Activated T-cell treated with anti-CD3 and anti-CD28 coated beads, Interleukin-2, amount 50 U/mL, for 24 hours (primary cell): ENCODE measurements at regions not wholly inside any gene's neighbourhood (a gene's known extent, or its start where the extent isn't known, plus 50 kb on each side); places are given as distances from the start of the nearest gene placed in this dataset.
"Not testable (repeated sequence)": the region's sequence is repeated elsewhere in the genome, so short reads cannot be mapped to it uniquely, and the experiment has no call there.

Source experiments
- DNase-seq: peaks from one replicate; pipeline ENCODE4 v3.0.0-alpha.2; 2020
- H3K27ac Mint-ChIP-seq: 2 replicates; pipeline ENCODE4 v1.8.0; 2020; ENCODE audit warnings: mild to moderate bottlenecking, mixed read lengths
- H3K27me3 Mint-ChIP-seq: 2 replicates; pipeline ENCODE4 v1.8.0; 2020; ENCODE audit warnings: mixed read lengths
- H3K36me3 Mint-ChIP-seq: 2 replicates; pipeline ENCODE4 v1.8.0; 2020; ENCODE audit warnings: low read depth, mixed read lengths
- H3K4me1 Mint-ChIP-seq: 2 replicates; pipeline ENCODE4 v1.8.0; 2020; ENCODE audit warnings: low read depth, mixed read lengths
- H3K4me3 Mint-ChIP-seq: 2 replicates; pipeline ENCODE4 v1.8.0; 2020; ENCODE audit warnings: mild to moderate bottlenecking, moderate library complexity, mixed read lengths
- H3K9me3 Mint-ChIP-seq: 2 replicates; pipeline ENCODE4 v1.8.0; 2020; ENCODE audit warnings: mixed read lengths

DNA sequence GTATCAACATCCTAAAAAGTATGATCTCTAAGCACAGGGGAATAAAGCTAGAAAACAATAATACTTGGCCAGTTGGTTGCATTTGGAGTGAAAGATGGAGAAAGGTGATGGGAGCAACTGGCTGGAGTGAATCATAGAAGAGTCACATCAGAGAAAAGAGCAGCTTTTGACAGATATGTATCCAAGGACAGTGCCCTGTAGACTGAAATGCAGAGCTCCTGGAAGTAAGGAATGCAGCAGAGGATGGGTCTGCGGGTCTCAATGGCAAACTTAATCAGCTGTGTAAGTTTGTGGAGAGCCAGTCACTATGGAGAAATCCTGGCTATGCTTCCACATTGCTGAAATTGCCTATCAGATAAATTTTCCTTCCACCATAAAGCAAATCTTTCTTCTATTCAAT, 218.1 kb upstream of the PRNP start:
- DNase-seq = no peak
- no peaks in the 10 kb centered on the region for H3K36me3 Mint-ChIP-seq
- no peaks in the 10 kb centered on the region for H3K9me3 Mint-ChIP-seq
- H3K4me3 Mint-ChIP-seq = no peak overlapping the region
- H3K27ac Mint-ChIP-seq = no peak overlapping the region
- no peaks in the 10 kb centered on the region for H3K4me1 Mint-ChIP-seq
- H3K27me3 Mint-ChIP-seq = peaks cover 22% of the 10 kb centered on the region

GRCh38 chr20:4465855-4466545, 216.9 kb upstream of the ADRA1D start:
- DNase-seq = no peak
- H3K4me3 Mint-ChIP-seq = no peak overlapping the region
- H3K9me3 Mint-ChIP-seq = no peaks in the 10 kb centered on the region
- no peaks in the 10 kb centered on the region for H3K4me1 Mint-ChIP-seq
- no peaks in the 10 kb centered on the region for H3K36me3 Mint-ChIP-seq
- H3K27ac Mint-ChIP-seq = no peak overlapping the region
- H3K27me3 Mint-ChIP-seq = peaks cover 19% of the 10 kb centered on the region

- DNase-seq = no peak
- Mint-ChIP-seq H3K4me1 (no peaks in the 10 kb centered on the region), H3K27me3 (peaks cover 19% of the 10 kb centered on the region), H3K4me3 (no peak overlapping the region), H3K36me3 (no peaks in the 10 kb centered on the region), H3K27ac (no peak overlapping the region), H3K9me3 (no peaks in the 10 kb centered on the region)
Observed at GRCh38 chr20:4465212-4465611, 216.1 kb upstream of the ADRA1D start.

GRCh38 chr20:4462801-4463200, 213.7 kb upstream of the ADRA1D start:
- DNase-seq, H3K4me3 Mint-ChIP-seq, H3K36me3 Mint-ChIP-seq, H3K9me3 Mint-ChIP-seq, H3K4me1 Mint-ChIP-seq, H3K27ac Mint-ChIP-seq: not testable (repeated sequence)
- H3K27me3 Mint-ChIP-seq = peaks cover 15% of the 10 kb centered on the region

DNA sequence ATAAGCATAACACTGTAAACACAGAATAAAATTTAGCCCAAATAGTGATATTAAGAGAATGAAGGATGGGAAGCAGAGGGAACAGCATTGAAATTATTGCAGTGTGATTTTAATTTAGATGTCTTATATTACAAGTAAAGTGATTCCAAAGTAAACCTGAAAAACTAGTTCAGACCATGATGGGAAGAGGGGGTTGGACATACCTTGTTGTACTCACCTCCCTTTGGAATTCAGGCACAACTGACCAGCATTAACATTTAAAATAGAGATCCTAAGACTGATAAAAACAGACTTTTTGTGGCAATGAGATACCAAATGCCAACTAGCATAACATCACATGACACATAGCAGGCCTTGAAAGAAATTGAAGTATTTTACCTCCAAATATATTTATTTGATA, 210.0 kb upstream of the ADRA1D start:
- H3K4me3 Mint-ChIP-seq = no peak overlapping the region
- peaks cover 4% of the 10 kb centered on the region for H3K27me3 Mint-ChIP-seq
- no peaks in the 10 kb centered on the region for H3K4me1 Mint-ChIP-seq
- no peaks in the 10 kb centered on the region for H3K9me3 Mint-ChIP-seq
- no peak for DNase-seq
- no peak overlapping the region for H3K27ac Mint-ChIP-seq
- H3K36me3 Mint-ChIP-seq = no peaks in the 10 kb centered on the region

DNA sequence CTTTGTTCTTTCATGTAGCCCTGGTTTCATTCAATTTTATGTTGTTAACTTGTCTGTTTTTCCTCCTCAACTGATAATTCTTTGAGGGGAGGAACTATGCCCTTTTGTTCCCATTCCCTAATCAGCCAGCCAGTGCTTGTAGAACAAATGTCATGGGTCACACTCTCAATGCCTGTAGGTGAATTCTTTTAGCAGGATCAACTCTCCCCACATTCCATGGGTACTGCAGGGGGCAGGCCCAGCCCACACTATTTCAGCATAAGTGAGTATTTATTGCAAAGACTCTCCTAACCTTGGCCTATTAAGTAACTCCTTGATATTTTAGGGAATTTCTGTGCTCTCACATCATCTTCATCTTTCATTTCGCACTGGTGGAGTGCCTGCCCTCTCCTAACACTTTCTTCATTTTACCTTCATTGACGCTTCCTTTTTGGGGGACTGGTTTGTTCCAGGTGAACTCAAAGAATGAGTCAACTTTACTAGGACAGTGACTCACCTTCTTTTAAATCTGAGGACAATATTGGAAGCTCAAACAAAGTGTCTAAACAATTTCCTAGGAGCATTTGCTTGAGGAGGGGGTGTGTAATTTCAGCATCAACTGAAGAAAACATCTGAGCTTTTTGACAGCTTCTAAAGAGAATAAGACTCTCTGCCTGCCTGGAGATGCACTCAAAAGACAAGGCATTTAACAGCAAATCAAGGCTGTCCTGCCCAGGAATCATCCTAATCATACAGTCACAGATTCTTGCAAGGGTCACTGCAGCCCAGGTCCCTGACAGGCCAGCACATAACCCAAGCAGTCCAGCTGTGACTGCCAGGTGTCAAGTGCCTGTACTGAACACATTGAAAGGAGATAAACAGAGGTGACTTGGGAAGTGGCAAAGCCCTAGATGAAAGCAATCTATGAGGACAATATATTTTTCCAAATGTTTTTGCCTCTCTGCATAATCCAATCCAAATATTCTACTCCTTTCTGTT, 208.8 kb upstream of the ADRA1D start:
- no peaks in the 10 kb centered on the region for H3K9me3 Mint-ChIP-seq
- H3K4me1 Mint-ChIP-seq = no peaks in the 10 kb centered on the region
- DNase-seq = no peak
- no peaks in the 10 kb centered on the region for H3K36me3 Mint-ChIP-seq
- H3K27me3 Mint-ChIP-seq = no peaks in the 10 kb centered on the region
- H3K27ac Mint-ChIP-seq = no peak overlapping the region
- H3K4me3 Mint-ChIP-seq = no peak overlapping the region

- H3K27ac Mint-ChIP-seq = no peak overlapping the region
- DNase-seq = no peak
- H3K36me3 Mint-ChIP-seq = no peaks in the 10 kb centered on the region
- H3K9me3 Mint-ChIP-seq = no peaks in the 10 kb centered on the region
- H3K4me1 Mint-ChIP-seq = no peaks in the 10 kb centered on the region
- no peak overlapping the region for H3K4me3 Mint-ChIP-seq
- no peaks in the 10 kb centered on the region for H3K27me3 Mint-ChIP-seq
Observed at GRCh38 chr20:4455996-4456395, 206.9 kb upstream of the ADRA1D start.

DNA sequence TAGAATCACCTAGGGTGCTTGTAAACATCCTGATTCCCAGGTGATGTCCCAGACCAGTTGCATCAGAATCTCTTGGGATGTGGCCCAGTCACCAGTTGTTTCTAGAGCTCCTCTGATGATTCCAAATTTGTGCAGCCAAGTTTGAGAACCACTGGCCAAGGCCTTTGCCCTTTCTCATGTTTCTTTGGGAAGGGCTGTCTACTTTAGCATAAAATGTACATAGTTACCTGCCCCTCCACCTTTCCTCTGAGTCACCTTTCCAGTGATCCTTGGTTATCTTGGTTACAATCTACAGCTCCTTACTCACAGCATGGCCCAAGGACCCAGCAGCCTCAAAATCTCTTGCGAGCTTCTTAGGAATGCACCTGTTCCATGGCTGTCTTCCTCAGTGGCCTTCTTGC, 206.2 kb upstream of the ADRA1D start:
- Mint-ChIP-seq H3K4me3 (no peak overlapping the region), H3K27me3 (no peaks in the 10 kb centered on the region)
- DNase-seq = no peak

GRCh38 chr20:4454111-4454510, 205.0 kb upstream of the ADRA1D start:
- DNase-seq = no peak
- H3K27ac Mint-ChIP-seq = no peak overlapping the region
- H3K36me3 Mint-ChIP-seq = no peaks in the 10 kb centered on the region
- no peaks in the 10 kb centered on the region for H3K4me1 Mint-ChIP-seq
- H3K27me3 Mint-ChIP-seq = peaks cover 2% of the 10 kb centered on the region
- no peaks in the 10 kb centered on the region for H3K9me3 Mint-ChIP-seq
- H3K4me3 Mint-ChIP-seq = no peak overlapping the region

More for the DNA sequence above, 206.2 kb upstream of the ADRA1D start:
- H3K9me3 Mint-ChIP-seq = no peaks in the 10 kb centered on the region
- no peaks in the 10 kb centered on the region for H3K4me1 Mint-ChIP-seq
- H3K36me3 Mint-ChIP-seq = no peaks in the 10 kb centered on the region
- H3K27ac Mint-ChIP-seq = no peak overlapping the region

DNA sequence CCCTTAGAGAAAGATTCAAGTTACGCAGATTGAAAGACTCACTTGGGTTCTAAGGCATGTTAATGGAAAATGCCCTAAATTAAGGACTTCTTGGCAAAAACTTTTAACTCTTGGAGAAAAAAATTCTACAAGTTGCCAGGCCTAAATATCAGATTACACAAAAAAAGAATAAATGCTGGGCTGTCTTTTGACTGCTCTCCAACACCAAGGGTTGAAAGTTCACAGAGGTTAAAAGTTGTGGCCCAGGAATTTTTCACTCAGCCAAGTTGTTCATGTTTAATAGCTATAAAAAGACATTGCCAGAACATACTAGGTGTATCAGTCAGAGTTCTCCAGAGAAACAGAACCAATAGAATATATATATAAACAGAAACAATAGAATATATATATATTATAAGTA, 204.3 kb upstream of the ADRA1D start:
- no peak overlapping the region for H3K27ac Mint-ChIP-seq
- no peaks in the 10 kb centered on the region for H3K4me1 Mint-ChIP-seq
- no peaks in the 10 kb centered on the region for H3K9me3 Mint-ChIP-seq
- no peak overlapping the region for H3K4me3 Mint-ChIP-seq
- H3K27me3 Mint-ChIP-seq = peaks cover 2% of the 10 kb centered on the region
- no peaks in the 10 kb centered on the region for H3K36me3 Mint-ChIP-seq
- DNase-seq = no peak

GRCh38 chr20:4451487-4452081, 202.5 kb upstream of the ADRA1D start:
- H3K4me3 Mint-ChIP-seq = no peak overlapping the region
- no peak overlapping the region for H3K27ac Mint-ChIP-seq
- peaks cover 6% of the 10 kb centered on the region for H3K27me3 Mint-ChIP-seq
- H3K36me3 Mint-ChIP-seq = no peaks in the 10 kb centered on the region
- H3K4me1 Mint-ChIP-seq = no peaks in the 10 kb centered on the region
- H3K9me3 Mint-ChIP-seq = no peaks in the 10 kb centered on the region
- DNase-seq = no peak

- H3K36me3 Mint-ChIP-seq = no peaks in the 10 kb centered on the region
- H3K4me3 Mint-ChIP-seq = no peak overlapping the region
- no peak for DNase-seq
- no peaks in the 10 kb centered on the region for H3K4me1 Mint-ChIP-seq
- H3K9me3 Mint-ChIP-seq = no peaks in the 10 kb centered on the region
- H3K27ac Mint-ChIP-seq = no peak overlapping the region
- peaks cover 12% of the 10 kb centered on the region for H3K27me3 Mint-ChIP-seq
Observed at GRCh38 chr20:4449957-4450715, 201.0 kb upstream of the ADRA1D start.

- no peak for DNase-seq
- no peaks in the 10 kb centered on the region for H3K36me3 Mint-ChIP-seq
- H3K4me3 Mint-ChIP-seq = no peak overlapping the region
- H3K9me3 Mint-ChIP-seq = no peaks in the 10 kb centered on the region
- H3K27me3 Mint-ChIP-seq = peaks cover 25% of the 10 kb centered on the region
- H3K4me1 Mint-ChIP-seq = no peaks in the 10 kb centered on the region
- no peak overlapping the region for H3K27ac Mint-ChIP-seq
Observed at GRCh38 chr20:4445784-4446183, 196.7 kb upstream of the ADRA1D start.

GRCh38 chr20:4445331-4445730, 196.2 kb upstream of the ADRA1D start:
- DNase-seq = no peak
- Mint-ChIP-seq H3K27me3 (peaks cover 25% of the 10 kb centered on the region), H3K4me3 (no peak overlapping the region), H3K4me1 (no peaks in the 10 kb centered on the region), H3K9me3 (no peaks in the 10 kb centered on the region), H3K27ac (no peak overlapping the region), H3K36me3 (no peaks in the 10 kb centered on the region)
